ENCODE measurements at regions not wholly inside any gene's neighbourhood (a gene's known extent, or its start where the extent isn't known, plus 50 kb on each side); places are given as distances from the start of the nearest gene placed in this dataset.

DNA sequence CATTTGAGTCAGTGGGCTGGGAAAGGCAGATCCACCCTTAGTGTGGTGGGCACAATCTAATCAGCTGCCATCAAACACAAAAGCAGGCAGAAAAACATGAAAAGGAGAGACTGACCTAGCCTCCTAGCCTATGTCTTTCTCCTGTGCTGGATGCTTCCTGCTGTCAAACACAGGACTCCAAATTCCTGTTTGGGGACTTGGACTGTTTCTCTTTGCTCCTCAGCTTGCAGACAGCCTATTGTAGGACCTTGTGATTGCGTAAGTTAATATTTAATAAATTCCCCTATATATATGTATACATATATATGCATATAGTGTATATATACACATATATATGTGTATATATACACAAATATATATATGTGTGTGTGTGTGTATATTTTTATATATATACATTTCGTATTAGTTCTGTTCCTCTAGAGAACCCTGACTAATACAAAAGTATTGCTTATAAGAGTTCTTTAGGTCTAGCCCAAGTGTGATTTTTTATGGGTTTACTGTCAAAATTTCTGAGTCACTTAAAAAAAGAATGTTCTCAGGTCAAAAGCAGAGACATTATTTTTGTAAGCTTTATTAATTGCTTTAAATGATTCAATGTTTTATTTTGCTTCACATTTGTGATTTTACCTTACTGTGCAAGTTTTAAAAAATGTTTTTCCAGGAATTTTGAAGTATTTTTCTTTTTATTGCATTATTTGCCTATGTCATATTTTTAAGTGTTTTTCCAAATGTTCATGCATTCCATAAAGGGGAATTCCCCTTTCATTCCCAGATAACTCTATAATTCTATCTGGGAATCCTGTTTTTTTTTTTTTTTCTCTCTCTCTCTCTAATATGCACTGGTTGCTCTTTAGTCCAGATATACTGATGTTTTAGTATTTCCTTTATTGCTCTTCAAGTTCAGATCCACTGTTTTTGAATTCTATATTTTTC is 92.1 kb upstream of the ADAMTS5 start:
- TF ChIP-seq, protein P1, sequence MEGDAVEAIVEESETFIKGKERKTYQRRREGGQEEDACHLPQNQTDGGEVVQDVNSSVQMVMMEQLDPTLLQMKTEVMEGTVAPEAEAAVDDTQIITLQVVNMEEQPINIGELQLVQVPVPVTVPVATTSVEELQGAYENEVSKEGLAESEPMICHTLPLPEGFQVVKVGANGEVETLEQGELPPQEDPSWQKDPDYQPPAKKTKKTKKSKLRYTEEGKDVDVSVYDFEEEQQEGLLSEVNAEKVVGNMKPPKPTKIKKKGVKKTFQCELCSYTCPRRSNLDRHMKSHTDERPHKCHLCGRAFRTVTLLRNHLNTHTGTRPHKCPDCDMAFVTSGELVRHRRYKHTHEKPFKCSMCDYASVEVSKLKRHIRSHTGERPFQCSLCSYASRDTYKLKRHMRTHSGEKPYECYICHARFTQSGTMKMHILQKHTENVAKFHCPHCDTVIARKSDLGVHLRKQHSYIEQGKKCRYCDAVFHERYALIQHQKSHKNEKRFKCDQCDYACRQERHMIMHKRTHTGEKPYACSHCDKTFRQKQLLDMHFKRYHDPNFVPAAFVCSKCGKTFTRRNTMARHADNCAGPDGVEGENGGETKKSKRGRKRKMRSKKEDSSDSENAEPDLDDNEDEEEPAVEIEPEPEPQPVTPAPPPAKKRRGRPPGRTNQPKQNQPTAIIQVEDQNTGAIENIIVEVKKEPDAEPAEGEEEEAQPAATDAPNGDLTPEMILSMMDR (conservative IDR thresholded peaks at IDR 0.05 in 1 of 2, IDR thresholded peaks at IDR 0.05 in 1 of 2; ENCODE audit: extremely low read depth in 1 of 2, insufficient read depth in 1 of 2, low read depth in 1 of 2, low read length in 2 of 2): no peak
- no peak for TF ChIP-seq EZH2 (IDR thresholded peaks at IDR 0.05; ENCODE audit: borderline replicate concordance, low read length)
